Esophagus mucosa (tissue), 1 donor: ENCODE measurements at regions not wholly inside any gene's neighbourhood (a gene's known extent, or its start where the extent isn't known, plus 50 kb on each side); places are given as distances from the start of the nearest gene placed in this dataset.
"Not testable (repeated sequence)": the region's sequence is repeated elsewhere in the genome, so short reads cannot be mapped to it uniquely, and the experiment has no call there.

ENCODE experiments used
- ATAC-seq: fragments of 200-7000 bp; cut with Tn5 transposase; one replicate; pipeline ENCODE4 v1.9.1; 2020
- donor health status: DM: yes; HTN: yes; CAD: no.

- no peak for ATAC-seq
These were observed 759.0 kb downstream of the AACS start for GRCh38 chr12:125824276-125824675.

DNA sequence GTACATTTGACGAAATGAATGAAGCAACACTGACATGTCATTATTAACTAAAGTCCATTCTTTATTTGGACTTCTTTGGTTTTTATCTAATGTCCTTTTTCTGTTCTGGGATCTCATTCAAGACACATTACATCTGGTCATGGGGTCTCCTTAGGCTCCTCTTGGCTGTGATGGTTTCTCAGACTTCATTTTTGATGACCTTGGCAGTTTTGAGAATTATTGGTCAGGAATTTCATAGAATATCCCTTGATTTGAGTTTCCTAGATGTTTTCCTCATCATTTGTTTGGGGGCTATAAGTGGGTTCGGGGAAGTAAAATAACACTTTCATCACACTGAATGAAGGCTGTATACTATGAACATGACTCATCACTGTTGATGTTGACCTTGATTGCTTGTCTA, 770.6 kb downstream of the AACS start:
- ATAC-seq, result no peak

GRCh38 chr12:125836647-125837046, 771.4 kb downstream of the AACS start:
- ATAC-seq, result no peak

- no peak for ATAC-seq
These were observed 776.1 kb downstream of the AACS start for GRCh38 chr12:125841332-125841731.

DNA sequence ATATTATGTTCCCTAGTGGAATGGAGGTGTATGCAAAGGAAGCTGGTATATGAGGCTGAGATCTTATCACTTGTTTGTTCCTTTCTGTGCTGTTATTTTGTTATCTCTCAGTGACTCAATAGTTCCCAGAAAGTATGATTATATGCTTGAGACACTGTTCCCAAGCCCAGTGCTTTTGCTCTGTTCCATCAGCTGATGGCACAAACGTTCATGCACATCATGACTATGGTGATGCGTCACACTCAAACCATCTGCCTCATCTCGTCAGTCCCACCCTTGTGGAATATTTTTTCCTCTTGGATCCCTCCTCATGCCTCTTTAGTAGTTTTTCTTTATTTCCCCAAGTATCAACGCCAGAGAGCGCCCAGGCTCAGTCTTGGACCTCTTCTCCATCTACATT, 786.9 kb downstream of the AACS start:
- ATAC-seq, result no peak

DNA sequence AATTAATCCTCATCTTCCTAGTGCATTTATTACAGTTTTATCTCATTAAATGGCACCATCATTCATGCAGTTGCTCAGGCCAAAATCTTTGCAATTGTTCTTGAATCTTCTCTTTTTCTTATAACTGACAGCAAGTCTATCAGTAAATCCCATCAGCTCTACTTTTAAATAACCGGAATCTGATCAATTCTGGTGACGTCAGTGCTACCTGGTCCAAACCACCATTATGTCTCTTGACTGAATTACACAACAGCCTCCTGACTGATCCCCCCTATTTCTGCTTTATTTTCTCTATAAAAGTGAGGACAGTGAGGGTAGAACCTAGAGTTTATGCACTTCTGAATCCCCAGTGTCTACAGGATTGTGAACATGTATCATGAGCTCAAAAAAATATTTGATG, 787.4 kb downstream of the AACS start:
- ATAC-seq, result no peak

DNA sequence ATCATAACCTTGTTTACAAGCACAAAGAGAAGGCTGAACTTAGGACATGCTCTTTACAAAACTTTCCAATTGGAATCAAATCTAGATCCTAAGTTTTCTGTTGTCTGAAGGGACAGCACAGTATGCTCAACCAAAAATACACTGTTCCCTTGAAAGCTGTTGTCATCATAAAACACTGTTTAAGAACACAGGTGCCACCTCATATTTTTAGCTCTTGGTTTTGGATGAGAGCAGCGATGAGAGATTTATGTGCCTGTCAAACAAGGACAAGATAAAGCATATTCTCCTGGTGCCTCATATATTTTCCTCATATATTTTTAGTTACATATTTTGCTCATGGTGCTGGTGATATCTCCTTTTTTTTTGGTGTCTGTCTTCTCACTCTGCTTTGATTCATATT, 788.4 kb downstream of the AACS start:
- ATAC-seq, result no peak

DNA sequence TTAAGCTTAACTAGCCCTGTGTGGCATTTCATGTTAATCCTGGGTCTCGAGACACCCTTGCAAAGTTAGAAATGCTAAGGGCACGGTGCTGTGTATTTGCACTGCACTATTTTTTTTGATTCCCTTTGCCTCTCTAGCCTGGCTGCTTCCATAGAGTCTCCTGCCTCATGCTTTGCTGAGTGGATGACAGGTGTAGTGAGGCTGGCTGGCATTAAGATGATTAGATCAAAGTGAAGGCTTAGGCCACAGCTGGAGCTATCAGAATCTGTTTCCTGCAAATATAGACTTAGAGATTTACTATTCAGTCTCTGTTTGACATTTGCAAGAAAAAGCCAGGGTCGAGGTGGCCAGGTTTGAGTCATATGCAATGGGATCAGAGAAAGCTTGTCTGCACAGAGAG, 791.1 kb downstream of the AACS start:
- no peak for ATAC-seq

GRCh38 chr12:125856896-125857295, 791.7 kb downstream of the AACS start:
- ATAC-seq, result no peak

GRCh38 chr12:125860672-125861288, 795.5 kb downstream of the AACS start:
- ATAC-seq, result no peak

DNA sequence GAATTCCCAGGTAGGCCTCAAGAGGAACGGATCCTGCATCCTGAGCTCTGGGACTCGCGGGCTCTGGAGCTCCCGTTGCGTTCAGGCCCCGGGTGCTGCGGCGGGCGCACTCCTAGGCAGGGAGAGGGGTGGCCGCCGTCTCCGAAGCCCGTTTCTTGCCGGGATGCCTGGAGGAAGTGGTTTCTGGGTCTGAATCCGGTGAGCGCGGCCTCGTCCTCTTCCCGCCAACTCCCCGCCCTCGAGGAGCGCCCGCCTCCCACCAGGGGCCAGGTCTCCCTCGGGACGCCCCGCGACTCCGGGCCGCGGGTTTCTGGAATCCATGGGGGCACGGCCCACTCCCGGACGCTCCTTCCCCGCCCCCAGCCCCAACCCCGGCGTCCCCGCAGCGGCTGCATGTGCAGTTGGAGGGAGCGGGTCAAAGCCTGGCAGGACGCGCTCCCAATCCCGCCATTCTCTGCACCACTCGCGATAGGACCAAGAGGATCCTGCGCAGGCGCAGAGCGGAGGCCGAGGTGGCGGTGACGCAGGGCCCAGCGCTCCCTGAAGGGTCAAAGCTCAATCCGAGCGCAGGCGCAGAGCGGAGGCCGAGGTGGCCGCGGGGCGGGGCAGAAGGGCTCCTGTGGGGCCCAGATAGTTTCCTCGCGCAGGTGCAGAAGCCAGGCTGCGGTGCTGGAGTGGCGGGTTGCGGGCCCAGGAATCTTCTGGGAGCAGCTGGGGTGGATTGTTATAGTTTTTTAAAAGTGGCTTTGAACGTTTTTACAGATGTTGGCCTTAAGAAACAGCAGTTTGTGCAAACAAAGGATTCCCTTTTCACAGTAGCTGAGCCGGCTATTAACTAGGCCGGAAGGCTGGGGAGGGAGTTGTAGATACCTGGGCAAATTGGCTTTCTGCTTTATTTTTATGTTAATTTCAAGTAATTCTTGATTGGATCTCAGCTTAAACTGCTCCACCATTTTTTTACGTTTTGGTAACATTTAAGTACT, 796.4 kb downstream of the AACS start:
- peak; percentile 45 for ATAC-seq

GRCh38 chr12:125865236-125865635, 800.0 kb downstream of the AACS start:
- ATAC-seq, result not testable (repeated sequence)

- no peak for ATAC-seq
These were observed 806.8 kb downstream of the AACS start for GRCh38 chr12:125871811-125872594.

DNA sequence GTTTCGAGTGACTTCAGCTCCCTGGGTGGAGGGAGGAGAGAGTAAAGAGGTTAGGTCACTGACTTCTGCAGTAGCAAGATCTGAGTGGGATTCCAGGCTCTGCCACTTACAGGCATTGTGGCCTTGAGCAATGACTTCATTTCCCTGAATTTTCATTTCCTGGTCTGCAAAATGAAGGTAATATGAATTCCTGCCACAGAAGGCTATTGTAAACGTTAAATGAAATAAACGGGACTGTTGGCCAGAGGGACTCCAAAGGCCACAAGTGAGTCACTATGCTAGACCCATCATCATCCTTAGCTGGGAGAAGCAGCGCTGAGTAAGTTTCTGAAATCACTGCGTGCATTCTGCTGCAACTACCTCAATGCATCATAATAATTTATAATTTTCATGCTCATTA, 807.8 kb downstream of the AACS start:
- ATAC-seq, result no peak

DNA sequence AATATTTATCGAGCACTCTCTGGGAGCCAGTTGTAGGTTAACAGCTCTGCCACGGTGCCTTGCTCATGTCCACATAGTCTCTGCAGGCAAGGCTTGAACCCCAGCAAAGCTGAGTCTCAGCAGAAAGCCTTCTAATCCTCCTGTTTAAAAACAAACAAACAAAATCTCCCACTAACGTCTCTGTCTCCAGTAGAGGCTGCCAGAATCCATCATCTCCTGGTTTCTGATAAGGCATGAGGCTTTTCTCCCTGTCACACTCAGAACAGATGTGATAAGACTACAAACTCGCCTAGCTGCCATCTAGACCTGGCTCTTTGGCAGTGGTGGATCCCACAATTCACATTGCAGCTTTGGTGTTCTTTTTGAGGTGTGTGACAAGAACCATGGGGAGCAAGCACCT, 813.2 kb downstream of the AACS start:
- no peak for ATAC-seq

GRCh38 chr12:125882141-125882540, 816.9 kb downstream of the AACS start:
- ATAC-seq, result no peak

- ATAC-seq, result no peak
These were observed 823.7 kb downstream of the AACS start for GRCh38 chr12:125888921-125889320.

DNA sequence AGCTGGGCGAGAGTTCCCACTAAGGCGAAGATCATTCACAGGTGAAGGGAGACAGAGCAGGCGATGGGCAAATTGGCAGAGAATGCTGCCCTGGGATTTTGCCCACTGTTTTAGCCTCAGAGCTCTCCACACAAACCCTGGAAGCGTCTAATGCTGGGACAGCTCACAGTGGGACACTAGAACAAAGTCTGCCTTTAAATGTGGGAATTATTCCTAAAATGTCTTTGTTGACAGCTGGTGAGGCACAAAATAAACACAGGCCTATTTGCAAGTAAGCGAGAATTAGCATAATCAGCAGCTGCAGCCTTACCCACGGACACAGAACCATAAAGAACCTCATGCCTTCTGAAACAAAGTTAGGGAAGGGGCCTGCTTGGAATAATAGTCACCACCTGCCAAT, 824.5 kb downstream of the AACS start:
- ATAC-seq, result no peak

DNA sequence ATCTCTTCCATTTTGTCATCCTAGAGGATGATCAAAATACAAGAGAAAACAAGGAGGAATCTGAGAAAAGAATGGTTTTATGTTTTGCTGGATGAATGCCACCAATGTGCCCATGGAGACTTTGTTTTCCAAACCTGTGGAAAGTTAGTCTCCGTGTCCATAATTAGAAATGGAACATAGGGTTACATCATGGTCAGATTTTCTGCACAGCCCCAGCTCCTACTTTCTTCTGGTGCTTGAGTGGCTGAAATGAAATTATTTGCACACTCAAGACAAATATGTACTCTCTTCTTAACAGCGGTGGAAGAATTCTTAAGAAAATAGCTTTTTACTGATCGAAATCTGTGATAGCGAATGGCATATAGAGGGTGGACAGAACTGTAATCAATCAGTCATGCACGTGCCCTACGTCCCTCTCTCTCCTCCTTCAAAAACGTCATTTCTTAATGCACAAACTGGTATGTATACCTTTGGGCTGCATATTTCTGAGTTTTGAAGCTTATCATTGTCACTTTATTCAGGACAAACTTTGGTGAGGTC, 825.2 kb downstream of the AACS start:
- ATAC-seq, result no peak

DNA sequence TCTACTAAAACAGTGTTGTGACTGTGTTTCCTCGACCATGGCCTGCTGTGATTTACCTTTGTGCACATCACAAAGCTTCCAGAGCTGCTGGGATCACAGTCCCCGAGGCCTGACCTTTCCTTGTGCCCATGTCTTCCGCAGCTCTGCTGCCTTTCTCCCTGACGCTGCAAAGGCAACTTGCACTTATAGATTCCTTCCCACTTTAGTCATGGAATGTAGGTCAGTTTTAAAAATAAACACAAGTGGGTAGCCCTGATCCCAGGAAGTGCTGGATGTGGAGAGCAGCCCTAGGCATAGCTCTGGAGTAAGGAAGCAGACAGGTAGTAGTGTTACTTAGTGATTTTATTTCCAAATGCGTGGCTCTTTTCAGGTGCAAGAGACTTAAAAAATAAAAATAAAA, 825.7 kb downstream of the AACS start:
- ATAC-seq, result no peak

DNA sequence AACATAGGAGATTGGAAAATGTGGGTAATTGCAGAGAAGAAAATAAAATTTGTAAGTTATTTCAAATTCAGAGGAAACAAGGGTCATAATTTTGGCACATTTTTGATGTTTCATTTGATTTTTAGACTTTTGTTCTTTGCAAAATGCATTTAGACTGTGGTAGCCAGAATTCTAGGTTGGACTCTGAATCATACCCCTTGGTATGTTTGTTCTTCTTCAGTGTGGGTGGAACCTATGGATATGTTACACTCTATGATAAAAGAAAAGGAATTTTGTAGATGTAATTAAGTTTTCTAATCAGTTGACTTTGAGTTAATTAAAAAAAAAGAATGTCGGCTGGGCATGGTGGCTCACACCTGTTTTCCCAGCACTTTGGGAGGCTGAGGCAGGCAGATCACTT, 827.0 kb downstream of the AACS start:
- no peak for ATAC-seq

GRCh38 chr12:125902991-125903390, 837.8 kb downstream of the AACS start:
- ATAC-seq, result no peak

DNA sequence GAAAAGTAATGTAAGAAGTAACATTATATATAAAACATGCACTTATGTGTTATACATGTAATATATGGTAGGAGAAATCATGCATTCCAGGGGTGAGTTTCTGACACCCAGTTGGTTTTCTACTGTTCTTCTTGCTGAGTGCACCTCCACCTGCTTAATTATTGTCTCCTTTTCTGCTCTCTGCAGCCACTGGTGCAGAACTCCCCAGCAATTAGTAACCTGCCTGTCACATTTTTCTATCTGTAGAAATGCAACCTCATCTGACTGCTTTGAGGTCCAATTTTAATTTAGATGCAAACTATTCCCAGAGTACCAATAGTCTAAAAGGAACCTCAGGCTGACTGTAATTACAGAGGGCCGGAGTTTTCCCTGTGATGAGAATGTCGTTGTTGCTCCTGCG, 842.1 kb downstream of the AACS start:
- ATAC-seq, result no peak
